GM12891 (cell line): ENCODE measurements at regions not wholly inside any gene's neighbourhood (a gene's known extent, or its start where the extent isn't known, plus 50 kb on each side); places are given as distances from the start of the nearest gene placed in this dataset.

Experiments used
- PAX5 ChIP-seq: IDR thresholded peaks from 2 replicates; pipeline ENCODE4 v1.6.1; 2011; ENCODE audit warnings: low read length, moderate library complexity, mild to moderate bottlenecking; ENCODE audit not compliant: insufficient read depth, severe bottlenecking
- POLR2A ChIP-seq: IDR thresholded peaks from 2 replicates; pipeline ENCODE4 v1.6.1; 2011; ENCODE audit warnings: low read depth, low read length, control low read depth
- POLR2AphosphoS5 ChIP-seq: IDR thresholded peaks from 2 replicates; pipeline ENCODE4 v1.6.1; 2011; ENCODE audit warnings: low read depth, low read length, control low read depth
- POU2F2 ChIP-seq: IDR thresholded peaks from 2 replicates; pipeline ENCODE4 v1.6.1; 2011; ENCODE audit warnings: low read depth, mild to moderate bottlenecking, control low read depth, low read length, moderate library complexity
- TAF1 ChIP-seq: IDR thresholded peaks from 2 replicates; pipeline ENCODE4 v1.6.1; 2011; ENCODE audit warnings: low read depth, low read length, control low read depth

DNA sequence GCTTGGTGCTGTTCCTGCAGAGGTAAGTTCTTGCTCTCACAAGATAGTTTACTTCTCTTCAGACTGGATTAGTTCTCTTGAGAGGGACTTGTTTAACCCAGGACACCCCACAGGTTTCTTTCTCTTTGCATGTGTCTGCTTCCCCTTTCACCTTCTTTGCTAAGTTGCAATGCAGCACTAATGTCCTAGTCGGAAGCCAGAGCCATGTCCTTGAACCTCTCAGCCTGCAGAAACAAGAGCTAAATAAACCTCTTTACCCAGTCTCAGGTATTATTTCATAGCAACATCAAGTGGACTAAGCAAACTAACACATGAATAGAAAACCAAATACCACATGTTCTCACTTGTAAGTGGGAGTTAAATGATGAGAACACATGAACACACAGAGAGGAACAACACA, 915.2 kb downstream of the NSUN3 start:
- TF ChIP-seq POLR2AphosphoS5 (no peak), TAF1 (no peak), POLR2A (no peak), PAX5 (no peak), POU2F2 (no peak)
